Activated B cell treated with CpG ODN at 0.5 μM for 24 hours (primary cell): ENCODE measurements at regions not wholly inside any gene's neighbourhood (a gene's known extent, or its start where the extent isn't known, plus 50 kb on each side); places are given as distances from the start of the nearest gene placed in this dataset.

Experiments used
- ATAC-seq: fragments of 200-7000 bp; cut with Tn5 transposase; one replicate; pipeline ENCODE4 v1.10.0; 2021; ENCODE audit warnings: low read depth, mild to moderate bottlenecking, moderate library complexity
- CTCF ChIA-PET: fragments of 350-600 bp; sonication (Branson Sonifier 250); formaldehyde crosslinking; loops from one replicate; lab custom pipeline; 2021; ENCODE audit warnings: antibody characterized with exemption; lab: Charles Lee
- POLR2A ChIA-PET: fragments of 350-600 bp; sonication (Branson Sonifier 250); formaldehyde crosslinking; loops from one replicate; lab custom pipeline; 2021; ENCODE audit warnings: antibody characterized with exemption; lab: Charles Lee
- DNase-seq: peaks from one replicate; pipeline ENCODE4 v3.0.0; 2022
- H3K27ac Mint-ChIP-seq: one replicate; pipeline ENCODE4 v1.8.0; 2020; ENCODE audit warnings: mixed read lengths
- H3K27me3 Mint-ChIP-seq: one replicate; pipeline ENCODE4 v1.8.0; 2021; ENCODE audit warnings: mixed read lengths
- H3K36me3 Mint-ChIP-seq: one replicate; pipeline ENCODE4 v1.8.0; 2021; ENCODE audit warnings: low read depth, mixed read lengths
- H3K4me1 Mint-ChIP-seq: one replicate; pipeline ENCODE4 v1.8.0; 2021; ENCODE audit warnings: mixed read lengths
- H3K4me3 Mint-ChIP-seq: one replicate; pipeline ENCODE4 v1.8.0; 2020; ENCODE audit warnings: mild to moderate bottlenecking, mixed read lengths
- H3K9me3 Mint-ChIP-seq: one replicate; pipeline ENCODE4 v1.8.0; 2020; ENCODE audit warnings: mixed read lengths
- intact Hi-C: fragments of 100-400 bp; cut with micrococcal nuclease; formaldehyde crosslinking; loops from one replicate; pipeline ENCODE4 v1.15.1; 2024
- TF ChIP-seq, protein P1 (sequence below): fragments of 200-600 bp; IDR thresholded peaks from one replicate; pipeline ENCODE4 v1.8.0; 2022; ENCODE audit warnings: antibody characterized with exemption, mild to moderate bottlenecking

DNA sequence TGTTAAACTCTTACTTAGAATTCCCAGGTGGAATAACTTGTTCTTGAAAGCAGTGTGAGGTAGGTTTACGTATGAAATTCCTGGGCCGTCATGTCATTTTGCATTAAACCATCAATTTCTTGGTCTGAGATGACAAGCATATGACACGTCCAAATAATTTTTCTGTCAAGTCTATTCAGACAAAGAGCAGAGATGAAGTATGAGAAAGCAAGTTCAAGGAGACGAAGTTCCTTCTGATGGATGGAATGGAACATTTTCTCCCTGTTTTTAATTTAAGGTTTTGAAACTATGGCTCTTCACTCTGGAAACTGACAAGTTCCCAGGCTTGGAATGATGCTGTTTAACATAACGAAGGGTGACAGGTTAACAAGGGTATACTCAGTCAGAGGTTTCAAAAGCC lies 252.8 kb upstream of the SFRP2 start:
- no peak for DNase-seq
- no peak overlapping the region for H3K27ac Mint-ChIP-seq
- intact Hi-C loops, result no loop called here
- no peaks in the 10 kb centered on the region for H3K9me3 Mint-ChIP-seq
- H3K27me3 Mint-ChIP-seq, result no peaks in the 10 kb centered on the region
- H3K4me3 Mint-ChIP-seq, result no peak overlapping the region
- H3K4me1 Mint-ChIP-seq, result no peaks in the 10 kb centered on the region
- ATAC-seq, result no peak
- no peaks in the 10 kb centered on the region for H3K36me3 Mint-ChIP-seq
- ChIA-PET POLR2A (no interaction called here), CTCF (no interaction called here)
- TF ChIP-seq, protein P1, sequence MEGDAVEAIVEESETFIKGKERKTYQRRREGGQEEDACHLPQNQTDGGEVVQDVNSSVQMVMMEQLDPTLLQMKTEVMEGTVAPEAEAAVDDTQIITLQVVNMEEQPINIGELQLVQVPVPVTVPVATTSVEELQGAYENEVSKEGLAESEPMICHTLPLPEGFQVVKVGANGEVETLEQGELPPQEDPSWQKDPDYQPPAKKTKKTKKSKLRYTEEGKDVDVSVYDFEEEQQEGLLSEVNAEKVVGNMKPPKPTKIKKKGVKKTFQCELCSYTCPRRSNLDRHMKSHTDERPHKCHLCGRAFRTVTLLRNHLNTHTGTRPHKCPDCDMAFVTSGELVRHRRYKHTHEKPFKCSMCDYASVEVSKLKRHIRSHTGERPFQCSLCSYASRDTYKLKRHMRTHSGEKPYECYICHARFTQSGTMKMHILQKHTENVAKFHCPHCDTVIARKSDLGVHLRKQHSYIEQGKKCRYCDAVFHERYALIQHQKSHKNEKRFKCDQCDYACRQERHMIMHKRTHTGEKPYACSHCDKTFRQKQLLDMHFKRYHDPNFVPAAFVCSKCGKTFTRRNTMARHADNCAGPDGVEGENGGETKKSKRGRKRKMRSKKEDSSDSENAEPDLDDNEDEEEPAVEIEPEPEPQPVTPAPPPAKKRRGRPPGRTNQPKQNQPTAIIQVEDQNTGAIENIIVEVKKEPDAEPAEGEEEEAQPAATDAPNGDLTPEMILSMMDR, result no peak

DNA sequence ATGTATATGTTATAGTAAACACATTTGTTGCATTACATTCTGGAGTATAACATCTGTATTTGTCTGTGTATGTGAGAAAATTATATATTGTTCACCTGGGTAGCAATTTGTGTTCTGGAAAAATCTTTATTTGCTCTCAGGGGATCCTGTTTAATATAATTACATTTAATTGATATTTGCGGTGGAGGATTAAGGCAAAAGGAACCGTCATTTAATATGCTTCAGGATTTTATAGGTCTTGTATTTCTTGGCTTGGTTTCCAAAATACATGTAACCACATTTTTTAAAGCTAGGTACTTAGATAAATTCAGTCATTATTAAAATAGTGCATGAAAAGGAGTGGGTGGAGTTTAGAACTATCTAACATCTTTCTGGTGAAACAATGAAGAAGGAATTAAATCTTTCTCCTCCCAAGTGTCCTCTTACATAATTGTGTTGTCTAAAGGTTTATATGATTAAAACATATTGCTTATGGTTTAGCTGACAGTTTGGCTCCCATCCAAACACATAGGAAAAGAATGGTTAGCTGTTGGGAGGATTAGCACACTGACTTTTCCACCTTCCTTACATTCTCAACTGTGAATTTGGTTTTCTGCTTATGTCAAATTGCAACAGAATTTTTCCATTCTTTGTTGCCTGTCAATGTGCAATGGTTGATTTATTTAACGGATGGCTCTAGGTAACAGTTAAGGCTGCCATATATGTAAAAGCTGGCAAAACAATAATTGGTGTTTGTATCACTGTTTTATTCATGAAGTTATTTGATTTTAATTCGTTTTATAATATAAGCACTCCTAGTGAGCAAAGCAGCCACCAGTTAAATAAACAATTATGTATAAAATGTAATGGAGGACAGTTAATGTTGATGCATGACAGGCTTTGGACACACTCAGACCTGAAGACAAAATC lies 250.8 kb upstream of the SFRP2 start:
- Mint-ChIP-seq H3K4me3 (no peak overlapping the region), H3K4me1 (no peaks in the 10 kb centered on the region), H3K27me3 (no peaks in the 10 kb centered on the region), H3K9me3 (no peaks in the 10 kb centered on the region), H3K27ac (no peak overlapping the region), H3K36me3 (no peaks in the 10 kb centered on the region)
- no peak for ATAC-seq
- ChIA-PET CTCF (no interaction called here), POLR2A (no interaction called here)
- intact Hi-C loops, result no loop called here
- no peak for DNase-seq
- TF ChIP-seq, protein P1, result no peak

DNA sequence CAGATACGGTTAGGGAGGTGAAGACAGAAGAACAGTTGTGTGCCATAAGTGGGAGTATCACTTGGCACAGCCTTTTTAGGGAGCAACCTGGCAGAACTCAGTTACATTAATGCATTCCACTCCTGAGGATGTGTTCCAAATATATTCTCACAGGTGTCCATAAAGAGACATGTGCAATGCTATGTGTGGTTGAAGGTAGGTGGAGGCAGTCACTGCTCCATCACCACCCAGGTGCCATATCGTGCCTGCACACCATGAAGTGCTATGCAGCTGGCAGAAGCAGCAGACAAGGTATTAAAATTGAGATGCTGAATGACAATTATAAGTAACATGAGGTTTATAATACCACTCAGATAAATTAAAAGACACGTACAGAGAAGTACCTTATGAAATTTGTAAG lies 248.0 kb upstream of the SFRP2 start:
- CTCF ChIA-PET, result no interaction called here
- no peak overlapping the region for H3K27ac Mint-ChIP-seq
- H3K36me3 Mint-ChIP-seq, result no peaks in the 10 kb centered on the region
- POLR2A ChIA-PET, result no interaction called here
- intact Hi-C loops, result no loop called here
- TF ChIP-seq, protein P1, result no peak
- no peak for DNase-seq
- H3K27me3 Mint-ChIP-seq, result no peaks in the 10 kb centered on the region
- no peaks in the 10 kb centered on the region for H3K9me3 Mint-ChIP-seq
- H3K4me1 Mint-ChIP-seq, result no peaks in the 10 kb centered on the region
- H3K4me3 Mint-ChIP-seq, result no peak overlapping the region
- no peak for ATAC-seq

DNA sequence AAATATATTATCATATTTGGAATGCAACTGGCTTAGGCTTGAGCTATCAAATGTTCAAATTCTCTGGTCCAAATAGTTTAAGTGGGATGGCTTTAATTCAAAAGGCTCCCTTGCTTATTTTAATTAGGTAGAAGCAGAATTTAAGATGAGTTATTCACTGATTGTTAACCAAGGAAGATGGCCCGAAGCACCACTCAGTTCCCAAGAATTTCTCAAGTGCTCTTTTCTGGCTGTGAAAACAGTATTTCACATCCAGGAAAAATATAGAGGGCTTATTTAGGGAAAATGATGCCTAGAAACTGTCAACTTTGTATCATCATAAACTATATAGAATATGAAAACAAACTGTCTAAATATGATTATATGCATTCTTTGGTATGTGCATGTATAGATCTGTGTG lies 246.5 kb upstream of the SFRP2 start:
- Mint-ChIP-seq H3K27me3 (peaks cover 3% of the 10 kb centered on the region), H3K27ac (no peak overlapping the region), H3K4me3 (no peak overlapping the region), H3K9me3 (no peaks in the 10 kb centered on the region), H3K4me1 (no peaks in the 10 kb centered on the region), H3K36me3 (no peaks in the 10 kb centered on the region)
- TF ChIP-seq, protein P1, result no peak
- ATAC-seq (no peak), DNase-seq (no peak)
- ChIA-PET POLR2A (no interaction called here), CTCF (no interaction called here)
- intact Hi-C loops, result no loop called here

DNA sequence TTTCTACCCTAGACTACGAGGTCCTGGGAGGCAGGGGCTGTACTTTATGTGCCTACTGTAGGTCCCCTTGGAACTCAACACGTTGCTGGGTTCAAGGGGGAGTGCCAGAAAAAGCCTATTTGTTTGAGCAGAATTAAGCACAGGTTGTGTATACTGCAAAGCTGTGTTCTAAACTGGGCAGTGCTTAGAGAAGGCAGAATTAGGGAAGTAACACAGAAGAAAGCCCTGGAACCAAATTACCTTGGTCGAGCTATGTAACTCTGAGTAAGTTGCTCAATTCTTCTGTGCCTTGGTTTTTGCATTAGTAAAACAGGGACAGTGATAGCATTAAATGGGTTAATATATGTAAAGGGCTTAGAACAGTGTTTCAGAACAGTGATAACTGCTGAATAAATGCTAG lies 245.0 kb upstream of the SFRP2 start:
- no peak overlapping the region for H3K27ac Mint-ChIP-seq
- ATAC-seq (no peak), DNase-seq (no peak)
- ChIA-PET POLR2A (no interaction called here), CTCF (no interaction called here)
- intact Hi-C loops, result no loop called here
- no peaks in the 10 kb centered on the region for H3K4me1 Mint-ChIP-seq
- no peaks in the 10 kb centered on the region for H3K36me3 Mint-ChIP-seq
- peaks cover 3% of the 10 kb centered on the region for H3K27me3 Mint-ChIP-seq
- no peak overlapping the region for H3K4me3 Mint-ChIP-seq
- no peaks in the 10 kb centered on the region for H3K9me3 Mint-ChIP-seq
- TF ChIP-seq, protein P1, result no peak
